Muscle of leg (tissue), 3 donors: ENCODE measurements at regions not wholly inside any gene's neighbourhood (a gene's known extent, or its start where the extent isn't known, plus 50 kb on each side); places are given as distances from the start of the nearest gene placed in this dataset.

ENCODE experiments used
- DNase-seq: peaks from one replicate; pipeline ENCODE4 v3.0.0; 2013
- H3K27ac ChIP-seq: one replicate; pipeline ENCODE4 v1.5.1; 2013; ENCODE audit warnings: mild to moderate bottlenecking, low read length, control low read depth
- H3K27me3 ChIP-seq: one replicate; pipeline ENCODE4 v1.6.1; 2013; ENCODE audit warnings: low read length; ENCODE audit not compliant: control insufficient read depth, insufficient read depth
- H3K36me3 ChIP-seq: one replicate; pipeline ENCODE4 v1.6.1; 2013; ENCODE audit warnings: low read length; ENCODE audit not compliant: control insufficient read depth, insufficient read depth
- H3K4me1 ChIP-seq: one replicate; pipeline ENCODE4 v1.6.1; 2013; ENCODE audit warnings: low read length; ENCODE audit not compliant: control insufficient read depth, insufficient read depth
- H3K4me3 ChIP-seq: one replicate; pipeline ENCODE4 v1.5.1; 2013; ENCODE audit warnings: low read length, control low read depth
- H3K9me3 ChIP-seq: replicated peaks from 2 replicates; pipeline ENCODE4 v1.6.1; 2013; ENCODE audit warnings: low read depth, low read length; ENCODE audit not compliant: control insufficient read depth
- WGBS: methylation state at CpG from one replicate; pipeline ENCODE4 v1.1.5; 2013; ENCODE audit warnings: missing lambda C conversion rate; ENCODE audit not compliant: insufficient coverage; 5-methylcytosine and 5-hydroxymethylcytosine counted together

- H3K4me1 ChIP-seq = no peaks in the 10 kb centered on the region
- no peak for DNase-seq
- H3K27ac ChIP-seq = no peak overlapping the region
- H3K36me3 ChIP-seq = no peaks in the 10 kb centered on the region
- H3K4me3 ChIP-seq = no peak overlapping the region
- no peaks in the 10 kb centered on the region for H3K9me3 ChIP-seq
- no peaks in the 10 kb centered on the region for H3K27me3 ChIP-seq
Observed at GRCh38 chr12:127556231-127556886, 710.6 kb upstream of the TMEM132C start.

GRCh38 chr12:127558361-127558760 is 708.6 kb upstream of the TMEM132C start:
- H3K4me1 ChIP-seq = no peaks in the 10 kb centered on the region
- WGBS = 35% methylated on average over 3 of the region's 3 CpGs
- no peaks in the 10 kb centered on the region for H3K27me3 ChIP-seq
- H3K4me3 ChIP-seq = no peak overlapping the region
- H3K36me3 ChIP-seq = no peaks in the 10 kb centered on the region
- no peaks in the 10 kb centered on the region for H3K9me3 ChIP-seq
- DNase-seq = peak; percentile 5
- H3K27ac ChIP-seq = no peak overlapping the region

- Histone ChIP-seq H3K27ac (no peak overlapping the region), H3K9me3 (no peaks in the 10 kb centered on the region), H3K4me3 (no peak overlapping the region), H3K36me3 (no peaks in the 10 kb centered on the region), H3K27me3 (no peaks in the 10 kb centered on the region), H3K4me1 (no peaks in the 10 kb centered on the region)
- WGBS = 46% methylated on average over 7 of the region's 12 CpGs
- DNase-seq = peak; percentile 26
Observed at GRCh38 chr12:127559349-127560040, 707.5 kb upstream of the TMEM132C start.

- 88% methylated on average over 1 of the region's 4 CpGs for WGBS
- H3K27ac ChIP-seq = no peak overlapping the region
- no peaks in the 10 kb centered on the region for H3K36me3 ChIP-seq
- H3K4me3 ChIP-seq = no peak overlapping the region
- H3K4me1 ChIP-seq = no peaks in the 10 kb centered on the region
- no peaks in the 10 kb centered on the region for H3K27me3 ChIP-seq
- DNase-seq = no peak
- H3K9me3 ChIP-seq = no peaks in the 10 kb centered on the region
Observed at GRCh38 chr12:127560041-127560478, 706.9 kb upstream of the TMEM132C start.

- WGBS = 96% methylated on average over 2 of the region's 2 CpGs
- Histone ChIP-seq H3K36me3 (no peaks in the 10 kb centered on the region), H3K9me3 (no peaks in the 10 kb centered on the region)
Observed at GRCh38 chr12:127562816-127563215, 704.2 kb upstream of the TMEM132C start.

GRCh38 chr12:127565241-127565640 is 701.7 kb upstream of the TMEM132C start:
- Histone ChIP-seq H3K4me1 (no peaks in the 10 kb centered on the region), H3K27ac (no peak overlapping the region), H3K27me3 (no peaks in the 10 kb centered on the region), H3K4me3 (no peak overlapping the region), H3K9me3 (no peaks in the 10 kb centered on the region), H3K36me3 (no peaks in the 10 kb centered on the region)
- no peak for DNase-seq
- WGBS = 94% methylated on average over 3 of the region's 4 CpGs

More at GRCh38 chr12:127562816-127563215, 704.2 kb upstream of the TMEM132C start:
- DNase-seq = no peak
- Histone ChIP-seq H3K4me3 (no peak overlapping the region), H3K27me3 (no peaks in the 10 kb centered on the region), H3K4me1 (no peaks in the 10 kb centered on the region), H3K27ac (no peak overlapping the region)

GRCh38 chr12:127567531-127567930 is 699.4 kb upstream of the TMEM132C start:
- Histone ChIP-seq H3K4me3 (no peak overlapping the region), H3K4me1 (no peaks in the 10 kb centered on the region), H3K9me3 (no peaks in the 10 kb centered on the region), H3K27me3 (no peaks in the 10 kb centered on the region), H3K27ac (no peak overlapping the region), H3K36me3 (no peaks in the 10 kb centered on the region)
- DNase-seq = no peak
- 61% methylated on average over 2 of the region's 2 CpGs for WGBS

GRCh38 chr12:127570387-127570786 is 696.6 kb upstream of the TMEM132C start:
- no peak for DNase-seq
- no peaks in the 10 kb centered on the region for H3K36me3 ChIP-seq
- H3K9me3 ChIP-seq = no peaks in the 10 kb centered on the region
- no peaks in the 10 kb centered on the region for H3K4me1 ChIP-seq
- no peaks in the 10 kb centered on the region for H3K27me3 ChIP-seq
- H3K4me3 ChIP-seq = no peak overlapping the region
- H3K27ac ChIP-seq = no peak overlapping the region

- WGBS = 41% methylated on average over 7 of the region's 10 CpGs
- Histone ChIP-seq H3K36me3 (no peaks in the 10 kb centered on the region), H3K4me3 (no peak overlapping the region), H3K4me1 (no peaks in the 10 kb centered on the region), H3K27ac (no peak overlapping the region), H3K27me3 (no peaks in the 10 kb centered on the region), H3K9me3 (no peaks in the 10 kb centered on the region)
- no peak for DNase-seq
Observed at GRCh38 chr12:127570793-127571360, 696.1 kb upstream of the TMEM132C start.

- whole genome bisulfite sequencing = 63% methylated on average over 1 of the region's 3 CpGs
Observed at GRCh38 chr12:127571578-127571977, 695.4 kb upstream of the TMEM132C start.

More at GRCh38 chr12:127571578-127571977, 695.4 kb upstream of the TMEM132C start:
- Histone ChIP-seq H3K4me3 (no peak overlapping the region), H3K36me3 (no peaks in the 10 kb centered on the region), H3K4me1 (no peaks in the 10 kb centered on the region), H3K27me3 (no peaks in the 10 kb centered on the region), H3K9me3 (no peaks in the 10 kb centered on the region), H3K27ac (no peak overlapping the region)
- no peak for DNase-seq
